Mesenchymal stem cell (in vitro differentiated cells and primary cell): ENCODE measurements at regions not wholly inside any gene's neighbourhood (a gene's known extent, or its start where the extent isn't known, plus 50 kb on each side); places are given as distances from the start of the nearest gene placed in this dataset.
"Not testable (repeated sequence)": the region's sequence is repeated elsewhere in the genome, so short reads cannot be mapped to it uniquely, and the experiment has no call there.

Experiments
- DNase-seq: peaks from one replicate; pipeline ENCODE4 v3.0.0-alpha.2; 2013
- H2AFZ ChIP-seq: one replicate; pipeline ENCODE4 v1.6.1; 2013; ENCODE audit warnings: low read depth, mild to moderate bottlenecking, control low read depth, inconsistent platforms, low read length, moderate library complexity
- H2AK5ac ChIP-seq: 2 replicates; pipeline ENCODE4 v1.6.1; 2013; ENCODE audit warnings: low read length, moderate library complexity, mild to moderate bottlenecking, inconsistent platforms; ENCODE audit not compliant: severe bottlenecking
- H2BK120ac ChIP-seq: one replicate; pipeline ENCODE4 v1.6.1; 2013; ENCODE audit warnings: low read depth, mild to moderate bottlenecking, inconsistent platforms, low read length, moderate library complexity
- H2BK12ac ChIP-seq, 2 experiments: one replicate each; pipeline ENCODE4 v1.6.1; 2013; ENCODE audit warnings: inconsistent platforms in 2 of 2, low read length in 2 of 2, mild to moderate bottlenecking in 2 of 2, moderate library complexity in 2 of 2, control low read depth in 1 of 2
- H2BK15ac ChIP-seq: one replicate; pipeline ENCODE4 v1.6.1; 2013; ENCODE audit warnings: mild to moderate bottlenecking, low read depth, inconsistent platforms; ENCODE audit not compliant: poor library complexity, severe bottlenecking
- H2BK5ac ChIP-seq: 2 replicates; pipeline ENCODE4 v1.6.1; 2013; ENCODE audit warnings: low read depth, mild to moderate bottlenecking, low read length, control low read depth, inconsistent platforms; ENCODE audit not compliant: poor library complexity, severe bottlenecking
- H3K14ac ChIP-seq, 2 experiments: one replicate each; pipeline ENCODE4 v1.6.1; 2013; ENCODE audit warnings: inconsistent platforms in 2 of 2, low read length in 2 of 2, control low read depth in 1 of 2, mild to moderate bottlenecking in 1 of 2, moderate library complexity in 1 of 2
- H3K18ac ChIP-seq, 2 experiments: one replicate each; pipeline ENCODE4 v1.6.1; 2013; ENCODE audit warnings: inconsistent platforms in 2 of 2, low read length in 2 of 2, control low read depth in 1 of 2, low read depth in 1 of 2, mild to moderate bottlenecking in 1 of 2
- H3K23ac ChIP-seq, 2 experiments: one replicate each; pipeline ENCODE4 v1.6.1; 2013; ENCODE audit warnings: inconsistent platforms in 2 of 2, low read length in 2 of 2, mild to moderate bottlenecking in 2 of 2, moderate library complexity in 2 of 2, control low read depth in 1 of 2
- H3K27ac ChIP-seq: 2 replicates; pipeline ENCODE4 v1.5.1; 2013; ENCODE audit warnings: mild to moderate bottlenecking, moderate library complexity, low read length, control low read depth, inconsistent platforms; ENCODE audit not compliant: poor library complexity, severe bottlenecking
- H3K27me3 ChIP-seq, 2 experiments: 2 replicates each; pipeline versions ENCODE4 v1.6.1 to v1.7.0; 2013; ENCODE audit warnings: low read length in 2 of 2, mild to moderate bottlenecking in 2 of 2, moderate library complexity in 2 of 2, control low read depth in 1 of 2, inconsistent platforms in 1 of 2; ENCODE audit not compliant: control insufficient read depth in 1 of 2, insufficient read depth in 1 of 2
- H3K36me3 ChIP-seq, 2 experiments: 2 replicates each; pipeline versions ENCODE4 v1.6.1 to v1.7.0; 2013; ENCODE audit warnings: low read length in 2 of 2, control low read depth in 1 of 2, inconsistent platforms in 1 of 2, low read depth in 1 of 2, mild to moderate bottlenecking in 1 of 2; ENCODE audit not compliant: insufficient read depth in 2 of 2, control insufficient read depth in 1 of 2
- H3K4ac ChIP-seq, 2 experiments: one replicate each; pipeline ENCODE4 v1.6.1; 2013; ENCODE audit warnings: inconsistent platforms in 2 of 2, low read length in 2 of 2, mild to moderate bottlenecking in 2 of 2, moderate library complexity in 2 of 2, control low read depth in 1 of 2, low read depth in 1 of 2
- H3K4me1 ChIP-seq: 2 replicates; pipeline ENCODE4 v1.6.1; 2013; ENCODE audit warnings: low read depth, low read length, control low read depth; ENCODE audit not compliant: control insufficient read depth, insufficient read depth
- H3K4me2 ChIP-seq: 2 replicates; pipeline ENCODE4 v1.6.1; 2013; ENCODE audit warnings: low read length, mild to moderate bottlenecking, inconsistent platforms; ENCODE audit not compliant: poor library complexity, severe bottlenecking
- H3K4me3 ChIP-seq, 2 experiments: 2 replicates each; pipeline versions ENCODE4 v1.5.1 to v1.7.0; 2013; ENCODE audit warnings: low read length in 2 of 2, mild to moderate bottlenecking in 2 of 2, control low read depth in 1 of 2, low read depth in 1 of 2; ENCODE audit not compliant: insufficient read depth in 1 of 2
- H3K79me1 ChIP-seq: replicated peaks from 2 replicates; pipeline ENCODE4 v1.6.1; 2013; ENCODE audit warnings: mild to moderate bottlenecking, control low read depth, low read length, inconsistent platforms; ENCODE audit not compliant: poor library complexity, severe bottlenecking
- H3K9ac ChIP-seq: 2 replicates; pipeline ENCODE4 v1.7.0; 2013; ENCODE audit warnings: mild to moderate bottlenecking, low read length, moderate library complexity
- H3K9me3 ChIP-seq: 2 replicates; pipeline ENCODE4 v1.7.0; 2013; ENCODE audit warnings: mild to moderate bottlenecking, low read length; ENCODE audit not compliant: control insufficient read depth
- H4K8ac ChIP-seq: one replicate; pipeline ENCODE4 v1.6.1; 2013; ENCODE audit warnings: inconsistent platforms, mild to moderate bottlenecking, low read length, moderate library complexity
- H4K91ac ChIP-seq: one replicate; pipeline ENCODE4 v1.6.1; 2013; ENCODE audit warnings: mild to moderate bottlenecking, low read length, inconsistent platforms
- WGBS: methylation state at CpG from one replicate; pipeline ENCODE4 v1.1.7; 2013; ENCODE audit warnings: mixed read lengths; 5-methylcytosine and 5-hydroxymethylcytosine counted together

GRCh38 chr6:26720663-26721218, 61.2 kb upstream of the ZNF322 start:
- not testable (repeated sequence) for H3K36me3 ChIP-seq, DNase-seq, H2AK5ac ChIP-seq, H3K4me3 ChIP-seq, H3K27ac ChIP-seq, H3K9me3 ChIP-seq, H3K18ac ChIP-seq, H4K91ac ChIP-seq, H2BK12ac ChIP-seq, H3K4me1 ChIP-seq, H3K23ac ChIP-seq, H3K79me1 ChIP-seq, H4K8ac ChIP-seq, H2BK120ac ChIP-seq, H3K4me2 ChIP-seq, H3K9ac ChIP-seq, H3K14ac ChIP-seq, H3K4ac ChIP-seq, H2AFZ ChIP-seq, H2BK5ac ChIP-seq, H3K27me3 ChIP-seq, H2BK15ac ChIP-seq
- WGBS: no CpG with 5 or more reads among the region's 25 CpGs

DNA sequence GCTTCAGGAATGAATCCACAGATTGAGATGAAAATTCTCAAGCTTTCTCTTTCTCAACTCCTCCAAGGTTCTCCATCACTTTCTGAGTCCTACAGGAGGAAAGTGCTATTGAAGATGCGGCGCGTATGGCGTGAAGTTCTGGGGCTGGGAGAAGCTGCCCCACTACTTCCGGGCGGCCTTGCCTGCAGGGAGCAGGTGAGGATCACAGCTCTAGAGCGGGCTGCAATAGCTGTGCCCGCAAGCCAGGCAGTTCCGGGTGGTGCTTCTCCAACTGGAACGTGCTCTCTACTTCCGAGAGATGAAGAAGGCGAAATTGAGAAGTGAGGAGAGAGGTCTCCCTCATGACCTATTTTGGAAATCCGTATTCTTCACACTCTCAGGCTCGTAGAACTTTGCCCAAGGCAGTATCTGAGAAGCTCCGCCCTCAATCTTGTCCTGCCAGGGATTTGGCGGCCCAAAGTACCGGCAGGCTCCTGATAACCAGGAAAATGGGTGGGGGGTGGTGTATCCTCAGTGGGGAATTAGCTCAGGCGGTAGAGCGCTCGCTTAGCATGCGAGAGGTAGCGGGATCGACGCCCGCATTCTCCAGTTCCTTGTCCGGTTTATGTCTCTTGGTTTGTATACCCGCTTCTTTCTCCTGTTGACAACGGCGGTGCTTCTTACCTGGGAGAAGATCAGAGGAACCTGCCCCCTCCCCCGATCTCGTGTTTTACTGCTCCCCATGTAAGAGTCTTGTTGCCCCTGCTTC, 70.6 kb upstream of the ZNF322 start:
- not testable (repeated sequence) for H3K4me3 ChIP-seq, H3K27ac ChIP-seq, H3K23ac ChIP-seq, H4K8ac ChIP-seq, H3K4me1 ChIP-seq, DNase-seq, H2BK12ac ChIP-seq, H2AK5ac ChIP-seq, H4K91ac ChIP-seq, H3K18ac ChIP-seq, H3K14ac ChIP-seq, H2BK5ac ChIP-seq, H3K4ac ChIP-seq, H2BK120ac ChIP-seq, H3K9me3 ChIP-seq, H2AFZ ChIP-seq, H3K36me3 ChIP-seq, H3K9ac ChIP-seq, H3K4me2 ChIP-seq, H3K79me1 ChIP-seq, H3K27me3 ChIP-seq, H2BK15ac ChIP-seq
- WGBS: no CpG with 5 or more reads among the region's 31 CpGs

- WGBS: no CpG with 5 or more reads among the region's 36 CpGs
- not testable (repeated sequence) for H3K4me1 ChIP-seq, H3K9me3 ChIP-seq, H3K23ac ChIP-seq, H3K4me3 ChIP-seq, H2BK5ac ChIP-seq, H2AK5ac ChIP-seq, H3K14ac ChIP-seq, H2BK120ac ChIP-seq, H4K91ac ChIP-seq, H3K18ac ChIP-seq, H3K79me1 ChIP-seq, H3K36me3 ChIP-seq, H2BK15ac ChIP-seq, H3K27me3 ChIP-seq, H4K8ac ChIP-seq, DNase-seq, H3K4me2 ChIP-seq, H3K9ac ChIP-seq, H3K4ac ChIP-seq, H2AFZ ChIP-seq, H3K27ac ChIP-seq, H2BK12ac ChIP-seq
Measured at GRCh38 chr6:26734776-26735472, 75.4 kb upstream of the ZNF322 start.

- Histone ChIP-seq H3K23ac (no peak overlapping the region), H4K8ac (no peak overlapping the region), H3K27ac (no peak overlapping the region), H3K18ac (no peak overlapping the region), H3K4me3 (no peak overlapping the region), H3K4me2 (no peak overlapping the region), H3K36me3 (no peaks in the 10 kb centered on the region), H3K9me3 (no peaks in the 10 kb centered on the region), H3K27me3 (peaks cover 0 to 9% of the 10 kb centered on the region in 2 experiments), H4K91ac (no peak overlapping the region), H3K4ac (no peak overlapping the region), H3K14ac (no peak overlapping the region), H2BK15ac (no peak overlapping the region), H3K4me1 (peaks cover 5% of the 10 kb centered on the region), H2BK120ac (no peak overlapping the region), H2BK12ac (no peak overlapping the region), H2AFZ (no peak overlapping the region), H3K79me1 (no peaks in the 10 kb centered on the region), H3K9ac (no peak overlapping the region), H2BK5ac (no peak overlapping the region), H2AK5ac (no peak overlapping the region)
- WGBS: 87% methylated on average over 6 of the region's 7 CpGs
- DNase-seq: no peak
Measured at GRCh38 chr6:26739811-26740210, 80.3 kb upstream of the ZNF322 start.
